ENCODE measurements at regions not wholly inside any gene's neighbourhood (a gene's known extent, or its start where the extent isn't known, plus 50 kb on each side); places are given as distances from the start of the nearest gene placed in this dataset.

GRCh38 chr10:128614016-128614605, 487.9 kb upstream of the MKI67 start:
- no peak overlapping the region for H3K4me3 ChIP-seq (ENCODE audit: low read depth, low read length)
- no peak overlapping the region for H3K27ac ChIP-seq (ENCODE audit: low read depth, low read length)
- H3K27me3 ChIP-seq (ENCODE audit: control insufficient read depth, insufficient read depth, low read length): no peaks in the 10 kb centered on the region
- peaks cover 74% of the 10 kb centered on the region for H3K9me3 ChIP-seq (ENCODE audit: control insufficient read depth, insufficient read depth, low read length)
- ChIA-PET CTCF (no interaction called here), POLR2A (no interaction called here)
- no peak for TF ChIP-seq CTCF (IDR thresholded peaks at IDR 0.05; ENCODE audit: low read depth, low read length)
- no peak for DNase-seq (ENCODE audit: low read depth, low spot score)

- CTCF ChIA-PET: no interaction called here
- TF ChIP-seq CTCF (IDR thresholded peaks at IDR 0.05; ENCODE audit: low read depth, low read length): no peak
- peaks cover 69% of the 10 kb centered on the region for H3K9me3 ChIP-seq (ENCODE audit: control insufficient read depth, insufficient read depth, low read length)
- H3K27me3 ChIP-seq (ENCODE audit: control insufficient read depth, insufficient read depth, low read length): no peaks in the 10 kb centered on the region
- POLR2A ChIA-PET: no interaction called here
- DNase-seq (ENCODE audit: low read depth, low spot score): no peak
- no peak overlapping the region for H3K4me3 ChIP-seq (ENCODE audit: low read depth, low read length)
- no peak overlapping the region for H3K27ac ChIP-seq (ENCODE audit: low read depth, low read length)
Observed at GRCh38 chr10:128614802-128615553, 488.8 kb upstream of the MKI67 start.

GRCh38 chr10:128617532-128617931, 491.3 kb upstream of the MKI67 start:
- Histone ChIP-seq H3K27me3 (ENCODE audit: control insufficient read depth, insufficient read depth, low read length) (no peaks in the 10 kb centered on the region), H3K4me3 (ENCODE audit: low read depth, low read length) (no peak overlapping the region), H3K9me3 (ENCODE audit: control insufficient read depth, insufficient read depth, low read length) (peaks cover 52% of the 10 kb centered on the region), H3K27ac (ENCODE audit: low read depth, low read length) (no peak overlapping the region)
- no peak for DNase-seq (ENCODE audit: low read depth, low spot score)
- POLR2A ChIA-PET: no interaction called here
- CTCF ChIA-PET: no interaction called here
- no peak for TF ChIP-seq CTCF (IDR thresholded peaks at IDR 0.05; ENCODE audit: low read depth, low read length)

- POLR2A ChIA-PET: no interaction called here
- Histone ChIP-seq H3K27me3 (ENCODE audit: control insufficient read depth, insufficient read depth, low read length) (no peaks in the 10 kb centered on the region), H3K4me3 (ENCODE audit: low read depth, low read length) (no peak overlapping the region), H3K27ac (ENCODE audit: low read depth, low read length) (no peak overlapping the region), H3K9me3 (ENCODE audit: control insufficient read depth, insufficient read depth, low read length) (peaks cover 69% of the 10 kb centered on the region)
- TF ChIP-seq CTCF (IDR thresholded peaks at IDR 0.05; ENCODE audit: low read depth, low read length): no peak
- DNase-seq (ENCODE audit: low read depth, low spot score): no peak
- CTCF ChIA-PET: no interaction called here
Observed at GRCh38 chr10:128622706-128623105, 496.5 kb upstream of the MKI67 start.

GRCh38 chr10:128623776-128624175, 497.6 kb upstream of the MKI67 start:
- Histone ChIP-seq H3K27ac (ENCODE audit: low read depth, low read length) (no peak overlapping the region), H3K27me3 (ENCODE audit: control insufficient read depth, insufficient read depth, low read length) (no peaks in the 10 kb centered on the region), H3K4me3 (ENCODE audit: low read depth, low read length) (no peak overlapping the region), H3K9me3 (ENCODE audit: control insufficient read depth, insufficient read depth, low read length) (peaks cover 69% of the 10 kb centered on the region)
- no peak for DNase-seq (ENCODE audit: low read depth, low spot score)
- ChIA-PET POLR2A (no interaction called here), CTCF (no interaction called here)
- TF ChIP-seq CTCF (IDR thresholded peaks at IDR 0.05; ENCODE audit: low read depth, low read length): no peak
